ENCODE measurements at regions not wholly inside any gene's neighbourhood (a gene's known extent, or its start where the extent isn't known, plus 50 kb on each side); places are given as distances from the start of the nearest gene placed in this dataset.

GRCh38 chr14:89621791-89622638 lies 205.0 kb upstream of the FOXN3 start:
- Histone ChIP-seq H3K9me3 (no peaks in the 10 kb centered on the region), H3K4me1 (peaks cover 0 to 14% (median 0%) of the 10 kb centered on the region in 4 donors), H3K27ac (no peak overlapping the region), H3K4me3 (no peak overlapping the region), H3K36me3 (no peaks in the 10 kb centered on the region), H3K27me3 (no peaks in the 10 kb centered on the region)
- DNase-seq: no peak
- intact Hi-C loops (cut with DNase I; ENCODE audit: low total_unique reads): no loop called here
- TF ChIP-seq CTCF (IDR thresholded peaks at IDR 0.05): no peak

GRCh38 chr14:89621009-89621421 lies 204.0 kb upstream of the FOXN3 start:
- TF ChIP-seq CTCF (IDR thresholded peaks at IDR 0.05): no peak
- Histone ChIP-seq H3K27ac (no peak overlapping the region), H3K36me3 (no peaks in the 10 kb centered on the region), H3K27me3 (no peaks in the 10 kb centered on the region), H3K4me1 (peaks cover 0 to 21% (median 2%) of the 10 kb centered on the region in 4 donors), H3K9me3 (no peaks in the 10 kb centered on the region), H3K4me3 (no peak overlapping the region)
- no peak for DNase-seq
- intact Hi-C loops (cut with DNase I; ENCODE audit: low total_unique reads): no loop called here

- intact Hi-C loops (cut with DNase I; ENCODE audit: low total_unique reads): no loop called here
- no peak for TF ChIP-seq CTCF (IDR thresholded peaks at IDR 0.05)
- Histone ChIP-seq H3K27me3 (no peaks in the 10 kb centered on the region), H3K4me1 (peaks cover 0 to 27% (median 2%) of the 10 kb centered on the region in 4 donors), H3K36me3 (no peaks in the 10 kb centered on the region), H3K4me3 (no peak overlapping the region), H3K27ac (no peak overlapping the region), H3K9me3 (no peaks in the 10 kb centered on the region)
- no peak for DNase-seq
Observed at GRCh38 chr14:89620436-89620835, 203.4 kb upstream of the FOXN3 start.

- Histone ChIP-seq H3K27me3 (no peaks in the 10 kb centered on the region), H3K4me1 (peaks cover 0 to 34% (median 4%) of the 10 kb centered on the region in 4 donors), H3K4me3 (peak overlapping the region; percentile 77 to 91), H3K27ac (peak overlapping the region in 1 of 2 donors; percentile 68), H3K36me3 (no peaks in the 10 kb centered on the region), H3K9me3 (no peaks in the 10 kb centered on the region)
- intact Hi-C loops (cut with DNase I; ENCODE audit: low total_unique reads): no loop called here
- TF ChIP-seq CTCF (IDR thresholded peaks at IDR 0.05): no peak
- no peak for DNase-seq
Observed at GRCh38 chr14:89619596-89619995, 202.6 kb upstream of the FOXN3 start.

- intact Hi-C loops (cut with DNase I; ENCODE audit: low total_unique reads): no loop called here
- no peaks in the 10 kb centered on the region for H3K36me3 ChIP-seq
- H3K9me3 ChIP-seq: no peaks in the 10 kb centered on the region
- peak overlapping the region; percentile 68 to 75 for H3K27ac ChIP-seq
- no peaks in the 10 kb centered on the region for H3K27me3 ChIP-seq
- TF ChIP-seq CTCF (IDR thresholded peaks at IDR 0.05): no peak
- H3K4me1 ChIP-seq: peaks cover 0 to 39% (median 7%) of the 10 kb centered on the region in 4 donors
- peak; percentile 58 to 77 for DNase-seq
- H3K4me3 ChIP-seq: peak overlapping the region; percentile 77 to 91
Observed at GRCh38 chr14:89618811-89619551, 201.9 kb upstream of the FOXN3 start.

Measured in tibial artery (tissue), 4 donors.